GM12878 (cell line): ENCODE measurements at regions not wholly inside any gene's neighbourhood (a gene's known extent, or its start where the extent isn't known, plus 50 kb on each side); places are given as distances from the start of the nearest gene placed in this dataset.
A peak's percentile ranks its signal among the peaks of the same experiment; 100 is the strongest.

Experiments
- ATAC-seq: fragments of 200-7000 bp; cut with Tn5 transposase; 3 replicates; pipeline ENCODE4 v1.9.1; 2020; ENCODE audit warnings: mild to moderate bottlenecking, moderate library complexity
- BruUV-seq: library from RNA; stranded (reverse); fragments of 400-500 nt; replicated peaks from 2 replicates; lab custom pipeline; 2021; lab: Mats Ljungman, UMichigan
- CTCF ChIA-PET: fragments of 300-600 bp; sonication (Branson Sonifier 250); formaldehyde crosslinking; extraction: SDS; loops from one replicate; lab custom pipeline; 2021; ENCODE audit warnings: inconsistent platforms; lab: Yijun Ruan, JAX
- POLR2A ChIA-PET: fragments of 350-600 bp; formaldehyde crosslinking; extraction: SDS; loops from one replicate; lab custom pipeline; 2021; ENCODE audit warnings: inconsistent platforms; lab: Charles Lee
- RAD21 ChIA-PET: fragments of 300-600 bp; sonication (Branson Sonifier 250); formaldehyde crosslinking; loops from one replicate; lab custom pipeline; 2023; ENCODE audit warnings: antibody characterized with exemption; ENCODE audit not compliant: unreplicated experiment; lab: Charles Lee
- SMC1A ChIA-PET: fragments of 300-600 bp; sonication (Branson Sonifier 250); formaldehyde crosslinking; loops from one replicate; lab custom pipeline; 2023; ENCODE audit not compliant: unreplicated experiment, uncharacterized antibody; lab: Charles Lee
- DNase-seq: peaks from one replicate; pipeline ENCODE4 v3.0.0-alpha.2; 2011; ENCODE audit warnings: low read depth, low spot score
- FAIRE-seq: peaks from 3 replicates; lab custom pipeline; 2011; peaks lifted over from hg19 to GRCh38; lab: Jason Lieb, UNC
- H2AFZ ChIP-seq: 2 replicates; pipeline ENCODE4 v1.6.0; 2011; ENCODE audit warnings: low read depth, low read length, control low read depth; ENCODE audit not compliant: control insufficient read depth
- H3K27ac ChIP-seq: 2 replicates; pipeline ENCODE4 v1.5.1; 2011; ENCODE audit warnings: control low read depth; ENCODE audit not compliant: control insufficient read depth, insufficient read depth
- H3K27me3 ChIP-seq, 2 experiments: replicated peaks in 1 of 2; 2 replicates each; pipeline versions ENCODE4 v1.6.0 to v1.6.1; 2011; ENCODE audit warnings: low read length in 1 of 2; ENCODE audit not compliant: control insufficient read depth in 2 of 2, insufficient read depth in 2 of 2
- H3K36me3 ChIP-seq, 2 experiments: 2 replicates each; pipeline ENCODE4 v1.5.1; 2011; ENCODE audit warnings: low read length in 1 of 2; ENCODE audit not compliant: control insufficient read depth in 2 of 2, insufficient read depth in 2 of 2
- H3K4me1 ChIP-seq: 2 replicates; pipeline ENCODE4 v1.6.1; 2011; ENCODE audit warnings: mild to moderate bottlenecking, low read length, moderate library complexity, mixed read lengths; ENCODE audit not compliant: control insufficient read depth, insufficient read depth
- H3K4me2 ChIP-seq: 2 replicates; pipeline ENCODE4 v1.6.0; 2011; ENCODE audit warnings: control low read depth; ENCODE audit not compliant: control insufficient read depth, insufficient read depth
- H3K4me3 ChIP-seq: fragments of 200-600 bp; sonication (generic); 2 replicates; pipeline ENCODE4 v1.5.1; 2016
- H3K79me2 ChIP-seq: 2 replicates; pipeline ENCODE4 v1.6.0; 2011; ENCODE audit warnings: low read length; ENCODE audit not compliant: control insufficient read depth, insufficient read depth
- H3K9ac ChIP-seq: 2 replicates; pipeline ENCODE4 v1.8.0; 2011; ENCODE audit warnings: low read length, control low read depth, mixed read lengths; ENCODE audit not compliant: control insufficient read depth, insufficient read depth
- H3K9me3 ChIP-seq: replicated peaks from 3 replicates; pipeline ENCODE4 v1.5.1; 2011; ENCODE audit warnings: mild to moderate bottlenecking, low read length; ENCODE audit not compliant: control insufficient read depth, insufficient read depth
- H4K20me1 ChIP-seq: 2 replicates; pipeline ENCODE4 v1.6.0; 2011; ENCODE audit not compliant: control insufficient read depth, insufficient read depth
- BMI1 ChIP-seq: fragments of 450-650 bp; IDR thresholded peaks from 2 replicates; pipeline ENCODE4 v1.6.1; 2016; ENCODE audit warnings: mild to moderate bottlenecking, moderate library complexity, borderline replicate concordance
- CTCF ChIP-seq, 3 experiments: IDR thresholded peaks in 2 of 3; conservative IDR thresholded peaks in 1 of 3; 2 replicates each; pipeline ENCODE4 v1.5.1; 2011; ENCODE audit warnings: low read depth in 3 of 3, low read length in 3 of 3, mild to moderate bottlenecking in 3 of 3, control low read depth in 2 of 3, moderate library complexity in 2 of 3, inconsistent platforms in 1 of 3, mixed read lengths in 1 of 3; ENCODE audit not compliant: control insufficient read depth in 2 of 3, insufficient read depth in 1 of 3; ENCODE audit errors: extremely low read depth in 1 of 3
- ETV6 ChIP-seq, 2 experiments: fragments of 450-650 bp in 1 of 2; IDR thresholded peaks in 1 of 2; conservative IDR thresholded peaks in 1 of 2; 2 replicates each; pipeline ENCODE4 v1.6.1; 2014; ENCODE audit warnings: antibody characterized with exemption in 1 of 2, borderline replicate concordance in 1 of 2, low read depth in 1 of 2, mild to moderate bottlenecking in 1 of 2, moderate library complexity in 1 of 2
- RAD21 ChIP-seq: IDR thresholded peaks from 2 replicates; pipeline ENCODE4 v1.6.1; 2011; ENCODE audit warnings: mild to moderate bottlenecking, low read depth, low read length, moderate library complexity; ENCODE audit not compliant: insufficient read depth
- SMC3 ChIP-seq: IDR thresholded peaks from 2 replicates; pipeline ENCODE4 v1.6.1; 2011; ENCODE audit warnings: low read length, improper control_type of control experiment, borderline replicate concordance
- TCF3 ChIP-seq: IDR thresholded peaks from 2 replicates; pipeline ENCODE4 v1.6.1; 2012; ENCODE audit warnings: low read depth, mild to moderate bottlenecking, low read length, borderline replicate concordance; ENCODE audit not compliant: insufficient read depth
- ZNF622 ChIP-seq: fragments of 450-650 bp; IDR thresholded peaks from 2 replicates; pipeline ENCODE4 v1.6.1; 2017; ENCODE audit warnings: mild to moderate bottlenecking, inconsistent platforms
- ZSCAN29 ChIP-seq: fragments of 450-650 bp; IDR thresholded peaks from 2 replicates; pipeline ENCODE4 v1.6.1; 2017; ENCODE audit warnings: mild to moderate bottlenecking, moderate library complexity
- WGBS: methylation state at CpG from one replicate; pipeline ENCODE4 v1.1.6; 2016; ENCODE audit warnings: low lambda C conversion rate; ENCODE audit not compliant: insufficient replicate concordance, insufficient coverage; ENCODE audit errors: missing lambda C conversion rate; 5-methylcytosine and 5-hydroxymethylcytosine counted together
- in situ Hi-C: fragments of 300-500 bp; cut with MboI; formaldehyde crosslinking; loops from 9 replicates; pipeline ENCODE4 v1.14.3; 2018; ENCODE audit warnings: mixed read lengths
- intact Hi-C: fragments of 100-400 bp; cut with micrococcal nuclease; formaldehyde crosslinking; loops from one replicate; pipeline ENCODE4 v1.14.2; 2022; ENCODE audit not compliant: unreplicated experiment

- Histone ChIP-seq H3K9ac (no peak overlapping the region), H4K20me1 (no peaks in the 10 kb centered on the region), H3K36me3 (no peaks in the 10 kb centered on the region), H3K9me3 (no peaks in the 10 kb centered on the region), H3K79me2 (no peaks in the 10 kb centered on the region), H3K4me3 (no peak overlapping the region), H3K4me2 (no peak overlapping the region), H3K27me3 (no peaks in the 10 kb centered on the region), H2AFZ (no peak overlapping the region), H3K27ac (no peak overlapping the region), H3K4me1 (no peaks in the 10 kb centered on the region)
- peak; percentile 45 for TF ChIP-seq RAD21
- TF ChIP-seq SMC3 = peak; percentile 46; the same call in 1 of the 2 replicates
- TF ChIP-seq BMI1 = no peak
- no peak for TF ChIP-seq TCF3
- no peak for TF ChIP-seq ETV6 (conservative IDR thresholded peaks at IDR 0.05 in 1 of 2, IDR thresholded peaks at IDR 0.05 in 1 of 2; ENCODE audit: borderline replicate concordance in 1 of 2, low read depth in 1 of 2)
- no peak for TF ChIP-seq ZSCAN29
- TF ChIP-seq CTCF (IDR thresholded peaks at IDR 0.05 in 2 of 3, conservative IDR thresholded peaks at IDR 0.05 in 1 of 3; ENCODE audit: control insufficient read depth in 2 of 3, extremely low read depth in 1 of 3, insufficient read depth in 1 of 3, low read depth in 3 of 3, low read length in 3 of 3) = peak; percentile 42 to 55 (median 51)
- TF ChIP-seq ZNF622 = no peak
- DNase-seq = no peak
- peak; percentile 53; the same call in 2 of the 3 replicates for ATAC-seq
- ChIA-PET SMC1A (interaction anchor here (1.3 to 3.4 kb wide), 7 partner anchors 11 to 230 kb away, joined by 3 to 18 read pairs (median 3); no protein-coding TSS in a partner anchor), CTCF (interaction anchor here (0.6 to 5.9 kb wide), 19 partner anchors 9 to 1919 kb away, joined by 3 to 89 read pairs (median 3); no protein-coding TSS in a partner anchor), RAD21 (interaction anchor here (1.3 to 2.7 kb wide), 2 partner anchors 198 to 199 kb away, joined by 7 to 19 read pairs; no protein-coding TSS in a partner anchor), POLR2A (no interaction called here)
- BruUV-seq = no TSS peak
- intact Hi-C loops (loop anchor here (2.0 kb wide), 1 partner anchor 199 kb away; no protein-coding TSS in a partner anchor), in situ Hi-C loops (no loop called here)
- no peak for FAIRE-seq
- 0% methylated on average over 1 of the region's 1 CpG for WGBS
Observed at GRCh38 chr9:94014066-94014654, 59.0 kb upstream of the BARX1 start.
